ENCODE measurements at regions not wholly inside any gene's neighbourhood (a gene's known extent, or its start where the extent isn't known, plus 50 kb on each side); places are given as distances from the start of the nearest gene placed in this dataset.
"Not testable (repeated sequence)": the region's sequence is repeated elsewhere in the genome, so short reads cannot be mapped to it uniquely, and the experiment has no call there.

DNA sequence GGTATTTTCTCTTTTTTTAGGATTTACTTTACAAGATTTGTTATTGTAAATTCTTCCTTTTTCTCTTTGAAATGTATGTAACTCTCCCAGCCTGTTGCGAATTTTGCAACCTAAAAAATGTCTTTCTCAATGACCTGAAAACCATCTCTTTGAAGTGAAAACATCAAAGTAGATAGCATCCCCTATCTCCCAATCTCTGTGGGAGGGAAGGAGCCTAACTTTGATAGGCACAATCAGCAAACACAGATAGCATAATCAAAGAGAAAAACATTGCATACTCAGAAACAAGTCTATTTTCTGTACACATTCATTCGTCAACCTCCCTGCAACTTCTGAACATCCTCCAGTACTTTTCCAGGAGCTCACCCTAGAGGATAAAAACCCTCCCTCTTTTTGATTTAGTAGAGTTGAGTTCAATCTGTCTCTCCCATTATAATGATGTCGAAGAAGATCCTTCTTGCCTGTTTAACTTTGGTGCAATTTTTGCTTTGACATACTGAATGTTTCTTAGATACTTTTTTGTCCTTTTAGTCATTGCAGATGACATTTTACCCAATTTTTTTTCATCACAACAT lies 849.2 kb upstream of the LRFN5 start:
- no peak for DNase-seq

DNA sequence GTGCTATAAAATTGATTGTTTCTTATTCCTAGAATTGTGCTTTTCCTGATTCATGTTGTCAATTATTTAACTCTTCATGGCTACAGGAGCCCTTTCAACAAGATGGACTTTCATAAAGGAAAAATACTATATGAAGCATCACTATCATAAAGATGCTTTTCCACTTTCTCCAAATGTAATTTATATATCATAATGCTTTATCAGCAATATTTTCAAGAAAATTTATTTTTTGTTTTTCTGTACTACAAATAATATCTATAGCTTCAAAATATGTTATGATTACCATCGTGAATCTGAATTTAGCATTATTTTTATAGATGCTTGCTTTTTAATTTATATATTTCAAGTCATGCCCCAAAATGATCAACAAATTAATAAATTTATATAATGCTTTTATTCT lies 873.5 kb upstream of the LRFN5 start:
- DNase-seq = no peak

DNA sequence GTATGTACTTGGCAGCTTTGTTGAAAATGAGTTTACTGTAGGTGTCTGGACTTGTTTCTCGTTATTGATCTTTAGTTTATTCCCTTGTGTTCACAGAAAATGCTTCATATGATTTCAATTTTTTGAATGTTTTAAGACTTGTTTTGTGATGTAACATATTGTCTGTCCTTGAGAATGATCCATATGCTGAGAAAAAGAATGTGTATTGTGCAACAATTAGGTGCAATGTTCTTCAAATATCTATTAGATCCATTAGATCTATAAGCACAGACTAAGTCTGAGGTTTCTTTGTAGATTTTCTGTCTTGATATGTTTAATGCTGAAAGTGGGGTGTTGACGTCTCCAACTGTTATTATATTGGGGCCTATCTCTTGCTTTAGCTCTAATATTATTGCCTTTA lies 879.6 kb upstream of the LRFN5 start:
- DNase-seq = no peak

DNA sequence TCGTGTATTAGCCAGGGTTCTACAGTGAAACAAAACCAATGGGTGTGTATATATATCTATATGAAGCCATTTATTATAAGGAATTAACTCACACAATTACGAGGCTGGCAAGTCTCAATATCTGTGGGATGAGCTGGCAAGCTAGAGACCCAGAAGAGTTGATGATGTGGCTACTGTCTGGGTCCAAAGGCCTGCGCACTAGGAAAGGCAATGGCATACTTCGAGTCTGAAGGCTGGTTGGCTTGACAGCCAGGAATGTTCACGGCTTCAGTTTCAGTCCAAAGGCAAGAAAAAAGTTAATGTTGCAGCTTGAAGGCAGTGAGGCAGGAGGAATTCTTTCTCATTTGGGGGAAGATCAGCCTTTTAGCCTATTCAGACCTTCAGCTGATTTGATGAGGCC lies 893.3 kb upstream of the LRFN5 start:
- DNase-seq = no peak

DNA sequence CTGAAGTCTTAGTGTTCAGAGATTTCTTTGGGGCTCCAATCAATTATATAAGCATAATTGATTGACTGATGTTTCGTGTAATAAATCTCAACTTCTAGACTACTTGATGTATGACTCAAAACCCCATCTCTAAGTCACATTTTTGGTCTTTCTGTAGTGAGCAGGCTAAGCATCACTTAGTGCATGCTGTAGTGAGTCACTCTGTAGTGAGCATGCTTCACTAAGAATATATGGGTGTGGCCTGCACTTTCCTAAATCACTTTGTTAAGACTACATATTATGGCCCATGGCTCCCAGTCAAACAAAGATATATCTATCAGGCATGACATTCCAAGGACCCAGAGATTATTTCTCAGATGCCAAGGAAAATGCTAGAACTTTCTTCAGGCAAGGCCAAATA lies 909.4 kb upstream of the LRFN5 start:
- DNase-seq = no peak

DNA sequence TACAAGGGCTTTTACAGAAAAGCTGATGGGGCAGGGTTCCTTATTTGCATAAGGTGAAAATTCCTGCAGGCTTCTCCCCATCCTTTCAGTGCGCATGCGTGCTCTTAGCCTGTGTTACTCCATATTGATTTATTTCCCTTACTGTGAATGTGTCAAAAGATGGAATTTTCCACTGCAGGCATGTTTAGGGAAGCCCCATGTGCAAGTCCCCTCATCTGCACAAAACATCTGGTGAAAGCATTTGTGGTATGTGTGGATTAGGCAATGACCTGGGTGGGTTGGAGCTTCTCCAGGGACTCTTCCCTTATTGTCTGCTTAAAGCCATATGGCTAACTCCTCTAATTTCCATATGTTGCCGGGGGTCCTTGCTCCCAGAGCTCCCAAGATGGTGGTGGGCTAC lies 912.7 kb upstream of the LRFN5 start:
- no peak for DNase-seq

DNA sequence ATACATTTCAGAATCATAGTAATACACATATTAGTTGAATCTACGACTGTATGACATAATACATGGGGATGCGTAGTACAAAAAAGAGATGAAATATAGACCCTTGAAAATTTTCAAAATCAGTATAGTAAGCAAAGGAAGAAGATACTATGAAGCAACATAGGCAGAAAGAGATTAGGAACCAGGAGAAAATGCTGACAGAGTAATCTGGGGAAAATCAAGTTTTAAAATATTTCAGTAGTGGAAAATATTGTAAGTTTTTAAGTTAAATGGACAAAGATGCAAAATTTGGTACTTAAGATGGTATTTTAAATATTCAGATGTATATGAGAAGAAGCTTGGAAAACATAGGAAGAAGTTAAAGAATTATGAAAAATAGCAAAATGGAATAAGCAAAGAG lies 915.6 kb upstream of the LRFN5 start:
- DNase-seq = no peak

DNA sequence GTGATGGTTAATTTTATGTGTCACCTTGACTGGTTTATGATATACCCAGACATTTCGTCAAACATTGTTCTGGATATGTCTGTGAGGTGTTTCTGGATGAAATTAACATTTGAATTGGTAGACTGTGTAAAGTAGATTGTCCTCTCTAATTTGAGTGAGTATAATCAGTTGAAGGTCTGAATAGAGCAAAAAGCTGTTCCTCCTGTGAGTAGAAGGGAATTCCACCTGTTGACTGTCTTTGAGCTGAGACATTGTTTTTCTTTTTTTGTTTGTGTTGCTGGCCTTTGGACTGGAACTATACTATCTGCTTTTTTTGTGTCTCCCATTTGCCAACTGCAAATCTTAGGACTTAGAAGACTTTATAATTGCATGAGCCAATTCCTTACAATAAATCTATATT lies 920.9 kb upstream of the LRFN5 start:
- no peak for DNase-seq

DNA sequence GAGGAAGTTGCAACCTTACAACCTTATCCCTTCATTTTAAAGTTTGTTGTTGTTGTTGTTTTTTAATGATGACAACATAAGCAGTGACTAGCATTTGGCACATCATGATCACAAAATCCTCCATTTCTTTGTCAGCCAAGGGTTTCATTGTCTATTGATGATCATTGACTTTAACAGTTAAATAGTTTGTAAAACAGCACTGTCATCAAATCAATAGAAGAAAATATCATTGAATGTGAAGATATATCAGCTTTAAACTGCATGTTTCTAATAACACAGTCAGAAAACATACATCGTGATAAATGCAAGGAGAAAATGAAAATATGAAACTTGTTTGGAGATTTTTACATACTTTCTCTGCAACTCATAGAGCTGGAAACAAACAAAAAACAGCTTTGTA lies 922.3 kb upstream of the LRFN5 start:
- DNase-seq = no peak

DNA sequence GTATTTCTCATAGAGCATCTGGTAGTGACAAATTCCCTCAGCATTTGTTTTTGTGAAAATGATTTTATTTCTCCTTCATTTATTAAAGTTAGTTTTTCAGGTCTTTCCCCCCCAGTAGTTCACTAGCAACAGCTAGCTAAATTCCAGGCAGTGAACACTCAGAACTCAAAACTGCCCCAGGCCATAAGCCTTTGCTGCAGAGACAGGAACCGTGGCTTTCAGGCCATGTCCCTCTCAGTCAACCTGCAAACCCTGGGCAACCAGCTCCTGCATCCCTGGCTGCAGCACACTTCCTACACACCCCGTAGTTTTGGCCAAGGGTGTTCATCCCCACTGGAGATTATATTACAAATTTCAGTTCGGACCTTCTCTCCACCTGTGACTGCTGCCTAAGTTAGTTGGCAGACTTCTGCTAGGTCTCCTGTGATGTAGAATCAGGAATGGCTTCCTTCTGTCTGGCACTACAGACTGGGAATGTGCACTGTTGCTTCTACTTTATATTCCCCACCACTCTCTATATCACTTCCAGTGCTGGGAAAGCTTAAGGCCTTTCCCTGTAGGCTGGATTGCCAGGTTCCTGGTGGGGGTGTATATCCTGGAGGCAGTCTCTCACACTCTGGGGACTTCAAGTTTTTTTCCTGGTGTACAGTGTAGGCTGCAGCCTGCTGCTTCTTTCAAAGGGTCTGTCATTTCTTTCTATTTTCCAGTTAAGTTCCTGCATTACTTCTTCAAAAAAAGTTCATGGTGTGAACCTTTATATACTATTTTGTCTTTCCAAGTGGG lies 924.4 kb upstream of the LRFN5 start:
- no peak for DNase-seq

DNA sequence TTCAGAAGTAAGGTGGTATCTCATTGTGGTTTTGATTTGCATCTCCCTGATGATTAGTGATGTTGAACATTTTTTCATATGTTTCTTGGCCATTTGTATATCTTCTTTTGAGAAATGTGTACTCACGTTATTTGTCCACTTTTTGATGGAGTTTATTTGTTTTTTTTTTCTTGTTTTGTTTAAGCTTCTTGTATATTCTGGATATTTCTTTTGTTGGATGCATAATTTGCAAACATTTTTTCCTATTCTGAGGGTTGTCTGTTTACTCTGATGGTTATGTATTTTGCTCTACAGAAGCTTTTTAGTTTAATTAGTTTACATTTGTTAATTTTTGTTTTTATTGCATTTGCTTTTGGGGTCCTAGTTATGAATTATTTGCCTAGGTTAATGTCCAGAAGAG lies 927.4 kb upstream of the LRFN5 start:
- DNase-seq = no peak

DNA sequence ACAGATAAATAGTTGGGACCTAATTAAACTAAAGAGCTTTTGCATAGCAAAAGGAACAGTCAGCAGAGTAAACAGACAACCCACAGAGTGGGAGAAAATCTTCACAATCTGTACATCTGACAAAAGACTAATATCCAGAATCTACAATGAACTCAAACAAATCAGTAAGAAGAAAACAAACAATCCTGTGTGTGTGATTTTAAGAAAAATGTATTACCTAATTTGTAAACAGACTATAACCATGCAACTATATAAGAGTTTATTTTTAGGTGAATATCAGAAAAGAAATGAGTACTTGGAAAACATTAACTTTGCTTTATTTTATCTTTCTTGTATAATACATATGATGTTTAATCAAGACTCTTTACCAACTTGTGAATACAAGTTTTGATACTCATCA lies 929.5 kb upstream of the LRFN5 start:
- not testable (repeated sequence) for DNase-seq

DNA sequence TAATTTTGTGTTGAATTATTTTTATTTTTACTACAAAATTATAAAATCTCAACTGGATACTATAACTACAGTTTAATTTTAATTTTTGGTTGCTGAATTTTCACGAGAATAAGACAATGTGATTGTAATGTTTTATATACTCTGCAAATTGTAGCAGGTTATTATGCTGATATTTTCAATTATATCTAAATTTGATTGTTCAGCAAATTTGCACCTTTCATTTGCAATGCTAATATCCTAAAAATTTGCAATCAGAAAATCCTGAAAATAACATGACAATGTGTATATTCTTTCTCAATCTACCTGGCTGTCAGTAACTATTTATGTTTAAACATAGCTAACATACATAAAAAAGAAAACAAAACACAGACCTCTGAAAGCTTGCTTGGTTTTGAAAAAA lies 932.2 kb upstream of the LRFN5 start:
- DNase-seq = no peak

DNA sequence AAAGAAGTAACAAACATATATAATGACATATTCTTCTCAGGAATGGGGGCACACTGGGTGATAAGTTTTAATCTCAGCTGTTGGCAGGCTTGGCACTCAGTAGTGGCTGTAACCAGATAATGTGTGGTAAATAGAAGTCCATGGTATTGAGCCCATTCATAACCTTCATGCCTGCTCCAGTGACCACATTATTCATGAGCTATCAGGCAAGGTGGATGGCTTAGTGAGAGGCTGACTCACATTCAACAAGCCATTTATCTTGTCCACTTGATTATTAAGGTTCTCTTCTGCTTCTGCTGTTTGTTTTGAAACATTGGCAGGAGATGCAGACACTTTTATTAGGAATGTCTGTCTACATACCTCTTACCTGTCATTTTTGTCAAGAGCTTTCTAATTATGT lies 950.4 kb upstream of the LRFN5 start:
- no peak for DNase-seq

DNA sequence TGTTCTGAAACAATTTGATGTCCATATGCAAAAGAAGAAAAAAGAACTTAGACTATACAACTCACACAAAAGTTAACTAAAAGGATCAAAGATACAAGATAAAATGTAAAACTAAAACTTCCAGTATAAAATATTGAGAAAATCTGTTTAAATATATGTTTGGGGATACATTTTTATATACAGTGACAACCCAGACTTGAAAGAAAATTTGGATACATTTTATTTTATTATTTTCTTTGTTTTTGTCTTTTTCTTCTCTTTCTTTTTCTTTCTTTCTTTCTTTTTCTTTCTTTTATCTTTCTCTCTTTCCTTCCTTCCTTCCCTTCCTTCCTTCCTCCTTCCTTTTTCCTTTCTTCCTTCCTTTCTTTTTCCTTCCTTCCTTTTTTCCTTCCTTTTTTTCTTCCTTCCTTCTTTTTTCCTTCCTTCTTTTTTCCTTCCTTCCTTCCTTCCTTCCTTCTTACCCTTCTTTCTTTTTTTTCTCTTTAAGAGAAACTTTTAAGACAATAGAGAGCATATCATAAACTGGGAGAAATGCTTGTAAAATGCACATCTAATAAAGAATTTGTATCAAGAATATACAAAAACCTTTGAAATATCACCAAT lies 954.5 kb upstream of the LRFN5 start:
- no peak for DNase-seq

DNA sequence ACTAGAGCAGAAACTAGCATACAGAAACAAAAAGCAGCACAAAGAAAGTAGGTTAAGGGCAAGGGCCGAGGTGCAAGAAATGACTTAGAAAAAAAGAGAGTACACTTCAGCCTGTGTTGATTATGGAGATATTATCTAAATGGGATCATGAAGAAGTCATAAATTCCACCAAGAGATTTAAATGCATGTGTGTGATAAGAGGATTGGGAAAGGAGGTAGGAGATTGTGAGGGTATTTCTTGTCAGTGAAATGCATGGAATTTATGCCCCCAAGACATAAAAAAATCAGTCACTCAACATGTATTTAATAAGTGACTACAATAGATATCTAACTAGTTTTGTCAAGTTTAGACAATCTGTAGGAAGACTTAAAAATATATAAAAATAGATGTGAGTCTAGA lies 976.2 kb upstream of the LRFN5 start:
- DNase-seq = no peak

DNA sequence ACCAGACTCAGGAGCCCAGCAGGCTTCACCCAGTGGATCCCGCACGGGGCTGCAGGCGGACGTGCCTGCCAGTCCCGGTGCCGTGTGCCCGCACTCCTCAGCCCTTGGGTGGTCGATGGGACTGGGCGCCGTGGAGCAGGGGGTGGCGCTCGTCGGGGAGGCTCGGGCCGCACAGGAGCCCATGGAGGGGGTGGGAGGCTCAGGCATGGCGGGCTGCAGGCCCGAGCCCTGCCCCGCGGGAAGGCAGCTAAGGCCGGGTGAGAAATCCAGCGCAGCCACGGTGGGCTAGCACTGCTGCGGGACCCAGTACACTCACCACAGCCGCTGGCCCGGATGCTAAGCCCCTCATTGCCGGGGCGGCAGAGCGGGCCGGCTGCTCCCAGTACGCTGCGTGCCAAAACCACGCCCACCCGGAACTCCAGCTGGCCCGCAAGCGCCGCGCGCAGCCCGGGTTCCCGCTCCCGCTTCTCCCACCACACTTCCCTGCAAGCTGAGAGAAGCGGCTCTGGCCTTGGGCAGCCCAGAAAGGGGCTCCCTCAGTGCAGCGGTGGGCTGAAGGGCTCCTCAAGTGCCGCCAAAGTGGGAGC lies 977.0 kb upstream of the LRFN5 start:
- DNase-seq = peak in 1 of 58 donors; percentile 4

DNA sequence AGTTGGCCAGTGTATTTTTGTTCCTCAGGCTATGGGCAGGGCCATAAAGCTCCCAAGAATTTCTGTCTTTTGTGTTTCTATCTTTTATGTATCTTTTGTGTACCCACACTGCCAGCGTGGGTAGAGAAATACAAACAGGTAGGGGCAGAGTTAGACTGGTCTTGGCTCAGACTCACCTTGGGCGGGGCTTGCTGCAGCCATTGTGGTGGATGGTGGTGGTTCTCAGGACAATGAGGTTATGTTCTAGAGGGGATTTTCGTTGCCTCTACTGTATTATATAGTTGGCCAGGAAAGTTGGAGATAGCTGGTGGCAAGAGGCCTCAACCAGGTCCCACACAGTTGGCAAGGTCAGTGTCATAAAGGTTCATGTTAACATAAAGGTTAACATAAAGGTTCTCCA lies 977.5 kb upstream of the LRFN5 start:
- DNase-seq = no peak

DNA sequence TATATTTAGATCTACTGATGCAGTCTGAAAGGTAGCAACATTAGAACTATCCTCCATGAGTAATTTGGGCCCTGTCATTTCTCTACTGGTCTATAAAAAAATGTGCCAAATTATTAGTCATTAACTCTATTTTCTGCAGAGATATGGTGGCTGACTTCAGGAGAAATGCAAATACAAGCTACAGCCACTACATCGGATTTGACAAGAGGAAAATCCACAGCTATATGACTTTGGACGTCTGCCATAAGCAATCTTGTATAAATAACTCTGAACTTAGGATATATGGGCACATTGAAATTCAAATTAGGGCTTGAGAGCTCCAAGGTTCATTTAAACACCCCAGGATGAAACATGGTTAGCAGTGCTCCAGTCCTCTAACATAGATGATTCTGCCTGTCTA lies 983.0 kb upstream of the LRFN5 start:
- DNase-seq = no peak

DNA sequence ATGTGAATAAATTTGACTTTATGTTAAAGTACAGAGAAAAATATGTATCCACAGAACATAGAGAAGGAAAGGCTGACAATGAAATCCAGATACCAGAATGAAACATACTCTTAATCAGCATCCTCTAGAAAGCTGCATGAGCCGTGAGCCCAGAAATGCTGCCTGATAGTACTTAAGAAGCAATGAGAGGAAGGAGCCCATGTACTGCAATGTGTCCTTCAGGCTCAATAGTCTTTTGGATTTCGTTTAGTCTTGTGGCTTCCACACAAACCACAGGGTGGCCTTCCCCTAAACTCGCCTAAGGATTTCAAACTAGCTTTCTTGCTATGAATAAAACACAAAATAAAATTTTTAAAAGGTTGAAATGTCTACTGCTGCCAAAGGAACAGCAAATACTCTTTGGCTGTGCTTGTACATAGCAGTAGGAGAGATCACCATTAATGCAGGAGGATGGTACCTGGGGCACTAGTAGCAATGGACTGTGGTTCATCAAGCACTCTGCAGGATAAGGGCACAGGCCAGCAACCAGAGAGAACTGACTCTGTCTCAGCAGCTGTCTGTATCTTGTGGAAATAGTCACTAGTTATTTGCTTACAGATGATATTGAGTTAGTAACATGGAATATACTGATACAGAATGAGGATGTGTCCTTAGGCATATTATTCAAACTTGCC lies 988.3 kb upstream of the LRFN5 start:
- no peak for DNase-seq

DNA sequence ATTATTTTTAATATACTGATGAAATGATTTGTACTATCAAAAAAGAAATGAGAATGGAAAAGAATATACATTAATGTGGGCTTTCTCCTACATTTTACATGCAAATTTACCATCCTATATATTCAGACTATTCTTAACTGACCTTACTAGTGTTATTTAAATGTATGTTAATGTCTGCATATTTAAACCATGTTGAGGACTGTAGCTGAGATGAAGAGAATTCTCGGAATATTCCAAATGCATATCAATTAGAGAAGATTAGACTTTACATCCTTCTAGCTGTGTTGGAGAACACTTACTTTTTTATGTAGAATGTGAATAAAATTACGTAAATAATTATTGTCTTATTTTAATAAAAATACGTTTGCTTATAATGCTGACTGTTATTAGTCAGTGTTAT lies 990.1 kb upstream of the LRFN5 start:
- DNase-seq = no peak

DNA sequence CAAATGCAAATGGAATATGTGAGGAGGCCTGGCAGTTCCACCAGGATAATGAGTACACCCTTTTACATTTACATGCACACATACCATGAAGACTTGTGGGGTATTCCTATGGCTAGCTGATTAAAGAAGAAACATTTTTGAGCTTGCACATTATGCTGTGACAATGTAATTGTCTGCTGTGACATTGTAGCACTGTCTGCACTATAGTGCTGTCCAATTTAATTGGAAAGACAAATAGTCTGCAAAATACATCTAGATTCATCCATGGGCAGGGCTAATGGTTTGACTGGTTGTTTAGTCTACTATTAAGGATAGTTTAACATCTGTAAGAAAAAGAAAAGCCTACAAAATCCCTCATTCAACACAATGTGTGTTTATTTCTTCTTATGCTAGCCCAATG lies 1005.6 kb upstream of the LRFN5 start:
- DNase-seq = no peak

Measured in anterior cingulate cortex (tissue), 58 donors.